GM13977 (cell line): ENCODE measurements at regions not wholly inside any gene's neighbourhood (a gene's known extent, or its start where the extent isn't known, plus 50 kb on each side); places are given as distances from the start of the nearest gene placed in this dataset.

ENCODE experiments used
- DNase-seq: peaks from one replicate; pipeline ENCODE4 v3.0.0; 2012; ENCODE audit warnings: low spot score
- in situ Hi-C: fragments of 300-500 bp; cut with MboI; formaldehyde crosslinking; loops from one replicate; pipeline ENCODE4 v1.12.0; 2022; ENCODE audit warnings: low sequenced_read_pairs, low pct_unique_long_range_greater_than_20kb, mixed read lengths, inconsistent platforms; ENCODE audit not compliant: unreplicated experiment
- TF ChIP-seq, protein P1 (sequence below): IDR thresholded peaks from 2 replicates; pipeline ENCODE4 v1.5.1; 2012; ENCODE audit warnings: mild to moderate bottlenecking, control low read depth; ENCODE audit not compliant: insufficient read depth; ENCODE audit errors: extremely low read depth, missing control alignments

DNA sequence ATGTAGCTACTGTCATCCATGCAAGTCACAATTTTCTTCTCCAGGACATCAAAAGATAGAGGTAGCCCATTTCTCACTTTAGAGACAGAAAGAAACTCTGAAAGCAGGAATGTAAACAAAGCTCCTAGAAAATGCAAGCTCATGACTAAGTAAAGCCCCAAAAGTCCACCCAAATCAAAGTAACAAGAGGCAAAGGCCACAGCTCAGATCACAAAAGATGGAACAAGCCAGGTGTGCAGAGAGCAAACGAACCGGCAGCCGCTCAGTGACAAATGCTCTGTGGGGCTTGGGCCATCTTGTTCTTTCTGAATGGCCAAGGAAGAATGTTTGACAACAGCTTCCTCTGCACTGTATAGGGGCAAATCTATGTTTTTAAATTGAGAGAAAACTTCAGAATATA is 201.0 kb downstream of the CYRIA start:
- no peak for DNase-seq
- in situ Hi-C loops: no loop called here
- TF ChIP-seq, protein P1, sequence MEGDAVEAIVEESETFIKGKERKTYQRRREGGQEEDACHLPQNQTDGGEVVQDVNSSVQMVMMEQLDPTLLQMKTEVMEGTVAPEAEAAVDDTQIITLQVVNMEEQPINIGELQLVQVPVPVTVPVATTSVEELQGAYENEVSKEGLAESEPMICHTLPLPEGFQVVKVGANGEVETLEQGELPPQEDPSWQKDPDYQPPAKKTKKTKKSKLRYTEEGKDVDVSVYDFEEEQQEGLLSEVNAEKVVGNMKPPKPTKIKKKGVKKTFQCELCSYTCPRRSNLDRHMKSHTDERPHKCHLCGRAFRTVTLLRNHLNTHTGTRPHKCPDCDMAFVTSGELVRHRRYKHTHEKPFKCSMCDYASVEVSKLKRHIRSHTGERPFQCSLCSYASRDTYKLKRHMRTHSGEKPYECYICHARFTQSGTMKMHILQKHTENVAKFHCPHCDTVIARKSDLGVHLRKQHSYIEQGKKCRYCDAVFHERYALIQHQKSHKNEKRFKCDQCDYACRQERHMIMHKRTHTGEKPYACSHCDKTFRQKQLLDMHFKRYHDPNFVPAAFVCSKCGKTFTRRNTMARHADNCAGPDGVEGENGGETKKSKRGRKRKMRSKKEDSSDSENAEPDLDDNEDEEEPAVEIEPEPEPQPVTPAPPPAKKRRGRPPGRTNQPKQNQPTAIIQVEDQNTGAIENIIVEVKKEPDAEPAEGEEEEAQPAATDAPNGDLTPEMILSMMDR: no peak

DNA sequence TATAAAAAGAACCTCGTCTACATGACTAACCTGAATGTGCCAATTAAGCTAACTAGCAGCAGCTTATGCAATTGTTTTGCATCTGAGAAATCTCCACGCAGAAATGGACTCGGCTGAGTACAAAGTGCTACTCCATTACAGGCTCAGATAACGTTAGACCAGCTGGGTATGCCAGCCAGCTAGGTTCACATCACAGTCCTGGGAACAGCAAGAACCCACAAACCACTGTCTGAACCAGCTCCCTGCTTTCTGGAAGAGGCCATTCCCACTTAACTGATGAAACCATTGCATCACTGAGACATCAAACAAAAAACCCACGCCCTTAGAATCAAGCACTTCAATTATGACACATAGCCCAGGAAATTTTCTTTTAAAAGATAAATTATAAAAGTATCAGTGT is 202.7 kb downstream of the CYRIA start:
- in situ Hi-C loops: no loop called here
- TF ChIP-seq, protein P1: no peak

GRCh38 chr2:16461672-16462071 is 204.0 kb downstream of the CYRIA start:
- in situ Hi-C loops: no loop called here
- no peak for DNase-seq
- TF ChIP-seq, protein P1: no peak

More for the DNA sequence above, 202.7 kb downstream of the CYRIA start:
- DNase-seq: no peak

DNA sequence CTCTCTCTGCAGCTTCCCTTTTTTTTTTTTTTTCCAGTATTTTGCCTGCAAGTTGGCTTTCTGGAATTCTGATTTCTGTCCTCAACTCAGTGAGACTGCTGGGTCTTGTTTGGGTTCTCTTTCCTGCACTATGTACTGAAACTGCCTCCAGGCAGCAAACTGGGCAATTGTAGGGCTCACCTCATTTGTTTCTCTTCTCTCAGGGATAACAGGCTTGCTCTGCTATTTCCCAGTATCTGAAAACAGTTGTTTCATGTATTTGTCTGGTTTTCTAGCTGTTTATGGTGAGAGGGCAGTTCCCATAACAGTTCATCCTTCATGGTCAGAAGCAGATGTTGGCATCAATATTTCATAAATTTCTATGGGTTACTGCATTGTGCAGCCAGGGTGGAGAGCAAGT is 206.0 kb downstream of the CYRIA start:
- in situ Hi-C loops: no loop called here
- DNase-seq: no peak
- TF ChIP-seq, protein P1: no peak

DNA sequence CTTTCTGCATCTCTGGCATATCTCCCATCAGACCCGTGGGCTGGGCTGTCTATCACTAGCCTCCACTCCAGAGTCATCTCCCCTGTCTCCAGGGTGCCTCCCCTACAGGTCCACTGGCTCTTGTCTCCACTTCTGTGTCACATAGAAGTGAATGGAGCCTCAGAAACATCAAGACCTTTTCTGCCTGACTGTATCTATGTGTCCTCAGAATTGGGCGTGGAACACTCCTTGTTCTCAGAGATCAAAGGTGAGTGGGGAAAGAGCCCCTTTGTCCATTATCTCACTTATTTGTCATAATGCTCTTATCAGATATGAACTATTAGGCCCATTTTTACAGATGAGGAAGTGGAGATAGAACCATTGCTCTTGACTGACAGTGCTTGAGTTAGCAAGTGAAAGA is 211.0 kb downstream of the CYRIA start:
- in situ Hi-C loops: no loop called here
- TF ChIP-seq, protein P1: no peak
- DNase-seq: no peak

DNA sequence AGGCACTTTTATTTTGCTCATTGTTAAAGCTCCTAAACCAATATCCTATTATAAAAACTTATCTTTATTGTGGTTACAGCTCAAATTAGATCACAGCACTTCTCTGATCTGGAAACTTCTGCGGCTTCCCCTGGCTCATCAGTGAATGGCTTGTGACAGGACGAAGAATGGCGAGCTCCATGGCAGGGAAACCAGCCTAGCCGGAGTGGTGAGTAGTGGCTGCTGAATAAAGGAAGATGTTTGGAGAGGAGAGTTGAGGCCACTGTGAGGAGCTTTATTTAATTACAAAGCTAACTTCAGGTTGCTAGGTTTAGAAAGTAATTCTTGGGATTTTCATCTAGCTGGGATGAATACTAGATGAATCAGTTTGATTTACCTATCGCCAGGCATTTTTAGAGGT is 213.5 kb downstream of the CYRIA start:
- TF ChIP-seq, protein P1: no peak
- in situ Hi-C loops: no loop called here

GRCh38 chr2:16446706-16447105 is 218.9 kb downstream of the CYRIA start:
- in situ Hi-C loops: no loop called here
- TF ChIP-seq, protein P1: no peak
- DNase-seq: no peak

More for the DNA sequence above, 213.5 kb downstream of the CYRIA start:
- DNase-seq: no peak
